Iris pigment epithelial cell (primary cell): ENCODE measurements at regions not wholly inside any gene's neighbourhood (a gene's known extent, or its start where the extent isn't known, plus 50 kb on each side); places are given as distances from the start of the nearest gene placed in this dataset.

Source experiments
- DNase-seq: peaks from one replicate; pipeline ENCODE4 v3.0.0-alpha.2; 2011; ENCODE audit warnings: low read depth

DNA sequence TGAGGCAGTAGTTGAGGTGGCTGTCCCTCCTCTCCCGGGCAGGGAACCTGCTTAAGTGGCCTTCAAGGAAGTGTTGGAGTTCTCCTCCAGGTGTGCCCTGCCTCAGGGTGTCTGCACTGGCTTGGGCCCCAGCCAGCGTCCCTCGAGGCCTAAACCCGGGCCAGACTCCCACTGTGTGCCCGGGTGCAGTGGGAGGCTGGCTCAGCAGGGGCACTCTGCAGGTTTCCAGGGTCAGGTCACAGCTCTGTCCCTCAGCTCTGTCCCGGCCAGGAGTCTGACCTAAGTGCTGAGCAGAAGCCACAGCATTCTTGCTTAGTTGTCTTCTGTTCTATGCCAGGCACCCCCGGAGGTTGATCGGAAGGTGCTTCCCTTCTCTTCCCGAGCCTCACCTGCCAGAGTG is 69.0 kb upstream of the OTOS start:
- DNase-seq, result no peak

DNA sequence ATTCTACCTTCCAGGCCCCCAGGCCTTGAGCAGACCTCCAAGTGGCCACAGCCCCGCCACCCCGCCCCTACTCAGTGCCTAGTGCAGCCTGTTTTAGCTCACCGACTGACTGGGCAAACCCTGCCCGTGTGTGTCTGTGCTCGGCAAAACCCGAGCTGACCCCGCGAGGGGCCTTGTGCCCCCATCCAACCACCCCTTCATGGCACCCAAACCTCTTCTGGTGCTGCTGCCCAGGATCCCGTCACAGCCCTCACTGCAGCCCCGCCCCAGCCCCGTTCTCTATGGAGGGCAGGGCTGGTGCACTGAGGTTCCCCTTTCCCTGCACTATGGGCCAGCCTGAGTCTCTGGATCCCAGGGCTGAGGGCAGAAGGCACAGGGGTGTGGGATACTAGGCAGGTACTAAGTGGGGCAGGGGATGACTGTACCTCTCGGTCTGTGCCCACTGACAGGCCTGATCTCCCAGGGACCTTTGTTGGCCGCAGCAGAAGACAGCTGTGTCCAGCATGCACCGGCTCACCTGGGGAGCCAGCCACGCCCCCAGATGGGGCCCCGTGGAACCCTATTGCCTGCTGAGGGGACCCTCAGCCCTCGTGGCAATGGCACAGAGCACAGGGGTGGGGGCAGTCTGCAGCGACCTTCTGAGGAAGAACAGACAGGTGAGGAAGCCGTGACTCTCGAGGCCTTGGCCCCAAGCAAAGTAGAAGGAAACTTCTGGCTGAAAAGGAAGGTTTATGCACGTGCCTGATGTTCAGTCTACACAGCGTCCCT is 69.9 kb upstream of the OTOS start:
- DNase-seq, result no peak

DNA sequence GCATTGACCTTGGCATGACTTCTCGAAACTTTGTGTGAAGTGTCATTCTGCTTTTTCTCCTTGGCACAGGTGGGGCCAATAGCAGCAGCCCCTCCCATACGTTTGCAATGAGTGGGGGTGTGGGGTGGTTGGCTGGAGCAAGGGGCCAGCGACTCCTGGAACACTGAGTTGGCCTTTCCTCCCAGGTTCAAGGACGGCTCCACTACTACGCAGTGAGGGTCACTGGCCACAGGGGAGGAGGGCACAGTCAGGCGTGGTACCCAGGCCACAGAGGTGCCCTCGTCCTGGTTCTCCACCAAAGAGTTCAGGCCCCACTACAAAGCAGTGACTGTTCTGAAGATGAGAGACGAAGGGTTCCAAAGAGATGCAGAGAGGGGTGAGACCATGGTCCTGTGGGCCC is 70.6 kb upstream of the OTOS start:
- no peak for DNase-seq

DNA sequence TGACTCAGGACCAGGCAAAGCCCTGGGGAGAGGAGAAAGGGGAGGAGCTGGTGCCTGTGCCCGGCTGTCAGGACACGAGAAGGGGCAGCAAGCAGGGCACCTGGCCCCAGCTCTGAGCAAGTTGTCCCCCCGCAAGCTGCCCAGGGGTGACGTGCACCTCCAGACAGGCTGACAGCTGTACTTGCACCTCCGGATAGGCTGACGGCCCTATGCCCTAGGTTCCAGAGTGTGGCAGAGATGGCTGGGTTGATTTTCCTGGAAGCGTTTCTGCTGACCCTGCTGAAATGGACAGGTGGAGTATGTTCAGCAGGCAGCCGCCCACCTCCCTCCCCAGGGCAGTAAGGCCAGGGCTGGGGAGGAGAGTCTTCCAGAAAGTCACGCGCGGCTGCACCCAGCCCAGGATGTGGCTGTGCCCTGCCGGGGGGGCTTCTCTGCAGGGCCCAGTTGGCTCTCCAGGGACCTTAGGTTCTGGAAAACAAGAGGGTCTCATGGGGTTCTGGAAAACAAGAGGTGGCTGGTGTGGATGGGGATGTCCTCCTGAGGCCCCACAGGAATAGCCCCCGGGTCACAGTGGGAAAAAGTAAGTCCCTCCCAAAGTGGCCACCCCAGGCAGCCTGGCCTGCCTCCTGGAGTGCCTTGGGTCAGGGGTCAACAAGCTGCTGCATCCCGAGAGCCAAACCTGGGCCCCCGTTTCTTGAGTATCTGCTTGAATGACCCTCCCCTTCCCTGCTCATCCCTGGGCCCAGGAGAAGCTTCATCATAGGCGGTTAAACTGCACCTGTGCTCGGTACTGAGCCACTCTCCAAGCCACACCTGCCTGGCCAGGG is 71.4 kb upstream of the OTOS start:
- no peak for DNase-seq

DNA sequence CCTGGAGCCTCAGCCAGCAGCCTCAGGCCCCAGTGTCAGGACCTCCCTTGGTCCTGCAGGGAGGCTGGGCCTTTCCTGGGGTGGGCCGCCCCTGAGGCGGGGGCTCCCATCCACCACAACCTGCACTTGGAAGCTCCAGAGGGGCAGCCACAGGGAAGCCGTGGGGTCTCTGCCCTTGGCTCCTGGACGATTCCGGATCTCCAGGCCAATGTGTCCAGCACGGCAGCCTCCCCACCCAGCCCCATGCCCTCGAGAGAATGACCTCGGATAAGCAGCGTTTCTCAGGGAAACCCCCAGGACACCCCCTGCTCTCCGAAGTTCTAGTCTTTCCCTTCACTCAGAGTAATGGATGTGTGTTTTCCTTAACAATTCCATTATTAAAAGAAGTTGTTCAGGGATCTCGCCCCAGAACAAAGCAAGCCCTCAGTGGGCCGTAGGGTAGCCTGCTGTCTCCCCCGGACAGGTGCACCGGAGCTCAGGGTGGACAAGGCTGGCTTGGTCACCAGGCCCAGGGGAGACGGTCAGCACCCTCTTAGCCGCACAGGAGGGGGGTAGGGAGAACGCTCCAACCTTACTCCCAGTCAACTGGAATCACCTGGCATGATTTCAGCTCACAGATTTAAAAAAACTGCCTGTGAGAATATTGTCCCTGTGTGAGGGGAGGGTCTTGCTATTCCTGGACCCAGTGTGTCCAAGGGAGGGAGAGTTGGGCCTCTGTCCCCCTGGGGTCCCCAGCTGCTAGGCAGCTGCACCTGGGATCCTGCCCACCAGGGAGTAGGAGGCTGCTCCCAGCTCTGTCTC is 72.2 kb upstream of the OTOS start:
- DNase-seq, result no peak

DNA sequence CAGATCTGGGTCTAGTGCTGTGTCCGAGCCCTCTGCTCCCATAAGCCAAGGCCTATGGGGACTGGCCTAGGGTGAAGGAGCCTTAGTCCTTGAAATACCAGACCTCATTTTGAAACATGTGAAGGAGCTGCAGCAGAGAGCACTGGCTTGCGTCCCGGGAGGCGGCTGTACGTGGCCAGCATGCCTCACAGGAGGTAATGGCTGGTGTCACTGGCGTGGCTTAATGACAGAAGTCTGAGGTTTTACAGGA is 72.7 kb upstream of the OTOS start:
- DNase-seq, result no peak

DNA sequence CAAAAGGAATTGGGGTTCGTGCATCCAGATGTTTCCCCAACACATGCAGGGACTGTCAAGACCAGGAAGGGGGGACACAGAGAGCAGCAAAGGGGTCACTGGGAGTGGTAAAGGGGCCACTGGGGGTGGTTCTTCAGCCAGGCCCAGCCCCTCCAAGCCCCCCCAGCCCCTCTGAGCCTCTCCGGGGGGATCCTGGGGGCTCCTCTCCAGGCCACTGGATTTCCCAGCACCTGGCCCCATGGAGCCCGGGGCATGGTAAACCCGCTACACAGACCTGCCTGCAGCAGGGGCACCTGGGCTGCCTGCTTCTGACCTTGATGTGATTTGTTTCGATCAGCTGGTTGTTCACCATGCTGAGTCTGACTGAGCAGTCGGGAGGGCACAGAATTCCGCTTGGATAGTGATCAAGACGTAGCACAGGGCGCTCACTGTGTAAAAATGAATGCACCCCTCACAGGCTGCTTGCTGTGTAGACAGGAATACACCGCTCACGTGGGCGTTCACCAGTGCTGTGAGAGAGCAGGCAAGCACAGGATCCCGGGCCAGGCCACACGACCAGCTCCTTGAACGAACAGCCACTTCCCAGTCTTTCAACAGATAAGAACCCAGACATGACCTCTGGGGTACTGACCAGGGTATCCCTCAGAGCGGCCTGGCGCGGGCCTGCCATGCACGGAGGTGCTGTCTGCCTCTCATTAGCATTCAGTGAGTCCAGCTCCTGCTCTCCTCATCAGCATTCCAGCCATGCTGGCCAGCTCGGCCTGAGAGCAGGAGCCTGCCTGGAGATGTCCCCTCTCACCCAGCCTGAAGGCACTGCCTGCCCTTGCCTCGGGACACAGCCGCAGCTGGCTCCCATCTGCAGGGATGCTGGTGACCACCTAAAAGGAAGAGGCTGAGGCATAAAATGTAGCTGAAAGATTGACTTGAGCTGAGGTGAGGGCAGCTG is 73.3 kb upstream of the OTOS start:
- DNase-seq, result no peak

DNA sequence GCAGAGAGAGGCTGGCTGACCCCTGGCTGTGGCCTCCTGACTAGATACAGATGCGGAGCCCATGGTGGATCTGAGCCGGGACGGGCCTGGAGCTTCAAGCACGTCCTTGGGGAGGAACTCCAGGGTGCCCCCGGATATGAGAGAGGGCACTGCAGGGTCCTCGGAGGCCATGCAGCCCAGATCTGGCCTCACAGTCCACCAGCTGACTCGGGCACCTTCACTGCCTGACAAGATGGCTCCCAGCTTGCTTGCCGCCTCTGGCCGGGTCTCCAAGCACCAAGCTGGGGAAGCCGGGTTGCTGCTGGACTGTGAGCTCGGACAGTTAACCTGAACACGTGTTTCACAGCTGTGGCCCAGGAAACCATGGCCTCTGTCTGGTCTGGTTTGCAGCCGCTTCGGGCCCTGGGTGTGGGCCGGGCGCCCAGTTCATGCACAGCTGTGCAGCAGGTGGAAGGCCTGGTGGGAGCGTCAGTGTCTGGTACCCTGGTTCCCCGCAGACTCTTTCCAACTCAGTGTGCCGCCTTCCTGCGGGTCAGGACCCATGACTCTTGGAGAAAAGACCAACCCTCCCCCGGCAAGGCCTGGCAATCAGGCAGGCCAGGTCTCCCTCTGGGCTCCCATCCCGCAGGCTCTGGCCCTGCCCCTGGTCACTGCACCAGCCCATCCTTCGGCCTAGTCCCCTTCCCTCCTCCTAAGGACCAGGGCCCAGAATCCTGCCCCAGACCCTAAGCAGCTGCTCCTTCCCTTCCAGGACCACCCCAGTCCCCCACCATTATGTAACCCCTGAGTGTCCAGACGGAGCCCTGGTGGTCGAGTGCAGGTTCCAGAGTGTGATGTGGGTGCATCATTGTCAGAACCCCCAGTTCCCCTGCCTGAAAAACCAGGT is 74.6 kb upstream of the OTOS start:
- DNase-seq, result no peak

DNA sequence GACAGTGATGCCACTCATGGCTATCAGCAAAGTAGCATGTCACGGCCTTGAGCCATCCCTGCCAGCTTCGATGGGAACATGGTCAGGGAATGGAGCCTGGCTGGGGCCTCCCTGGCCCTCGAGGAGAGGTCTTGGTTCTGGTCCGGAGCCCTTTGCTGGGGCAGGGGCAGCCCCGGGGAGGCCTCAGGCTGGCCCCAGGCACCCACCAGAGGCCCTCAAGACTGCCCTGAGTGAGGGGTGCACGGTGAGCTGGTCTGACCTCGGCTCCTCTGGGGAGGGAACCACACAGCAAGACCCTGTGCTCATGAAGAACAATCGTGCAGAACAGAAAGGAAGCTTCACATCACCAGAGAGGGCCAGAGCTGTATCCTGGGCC is 75.2 kb upstream of the OTOS start:
- DNase-seq, result no peak

DNA sequence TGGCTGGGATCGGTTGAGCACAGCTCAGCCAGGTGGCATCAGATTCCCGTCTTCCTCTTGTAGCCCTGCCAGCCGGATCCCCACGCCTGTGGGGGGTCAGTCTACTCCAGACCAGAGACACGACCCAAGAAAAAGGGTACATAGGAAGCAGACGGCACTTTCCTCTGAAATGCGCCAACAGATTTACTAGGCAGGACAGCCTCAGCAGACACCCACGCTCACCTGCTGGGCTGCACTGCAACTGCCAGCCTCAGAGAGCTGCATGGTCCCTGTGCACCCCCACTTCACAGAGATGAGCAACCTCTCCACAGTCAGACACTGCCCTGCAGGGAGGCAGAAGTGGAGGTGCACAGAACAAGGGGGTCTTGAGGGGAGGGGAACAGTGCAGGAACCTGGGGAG is 75.7 kb upstream of the OTOS start:
- DNase-seq, result no peak

DNA sequence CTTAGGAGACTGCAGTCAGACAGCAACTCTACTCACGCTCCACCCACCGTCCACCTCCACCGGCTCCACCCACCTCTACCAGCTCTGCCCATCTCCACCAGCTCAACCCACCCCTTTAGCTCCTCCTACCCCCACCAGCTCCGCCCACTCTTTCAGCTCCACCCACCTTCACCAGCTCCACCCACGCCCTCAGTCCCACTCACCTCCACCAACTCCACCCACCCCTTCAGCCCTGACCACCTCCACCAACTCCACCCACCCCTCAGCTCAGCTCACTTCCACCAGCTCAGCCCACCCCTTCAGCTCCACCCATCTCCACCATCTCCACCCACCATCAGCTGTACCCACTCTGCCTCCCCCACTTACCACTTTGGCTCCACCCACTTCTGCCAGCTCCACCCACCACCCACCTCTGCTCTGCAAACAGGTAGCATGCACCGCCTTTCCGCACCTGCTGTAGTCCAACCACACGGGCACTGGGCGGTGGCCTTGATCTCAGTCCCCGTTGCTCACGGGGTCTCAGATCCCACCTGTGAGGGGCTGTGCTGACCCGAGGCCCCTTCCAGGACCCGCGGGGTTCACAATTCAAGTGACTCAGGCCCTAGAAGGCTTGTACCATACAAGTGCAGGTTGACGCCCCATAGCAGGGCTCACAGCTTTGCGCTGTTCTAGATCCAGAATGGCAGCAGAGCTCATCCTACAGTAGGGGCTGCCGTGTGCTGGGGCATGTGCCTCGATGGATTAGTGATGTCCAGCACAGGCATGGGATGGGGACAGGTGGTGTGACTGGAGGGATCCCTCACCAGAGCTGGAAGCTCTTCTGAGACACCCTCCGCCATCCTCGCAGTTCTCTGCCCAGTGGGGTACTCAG is 77.2 kb upstream of the OTOS start:
- DNase-seq, result no peak

DNA sequence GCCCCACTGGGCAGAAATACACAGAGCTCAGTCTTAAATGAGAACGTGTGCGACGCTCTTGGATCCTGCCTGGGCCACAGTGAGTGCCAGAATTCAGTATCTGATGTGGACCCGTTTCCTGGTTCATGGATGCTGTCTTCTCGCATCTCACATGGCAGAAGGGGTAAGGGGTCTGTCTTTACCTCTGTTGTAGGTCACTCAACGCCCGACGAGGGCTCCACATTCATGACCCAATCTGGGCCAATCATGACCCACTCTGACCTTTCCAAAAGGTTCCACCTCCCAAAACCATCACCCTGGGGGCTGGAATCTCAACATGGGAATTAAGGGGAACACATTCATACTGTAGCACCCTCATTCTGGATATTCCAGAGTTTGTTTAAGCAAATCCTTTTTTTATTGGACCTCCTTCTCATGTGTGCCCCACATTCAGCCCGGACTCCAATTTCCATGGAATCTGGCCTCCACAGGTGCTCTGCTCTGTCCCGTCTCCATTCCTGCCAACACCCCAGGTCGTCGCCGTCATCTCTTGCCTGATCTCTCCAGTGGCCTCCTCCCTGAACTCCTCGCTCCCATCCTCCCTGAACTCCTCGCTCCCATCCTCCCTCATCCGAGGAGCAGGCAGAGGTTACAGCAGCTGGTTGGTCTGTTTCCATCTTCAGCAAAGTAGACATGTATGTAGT is 78.9 kb upstream of the OTOS start:
- DNase-seq, result no peak

DNA sequence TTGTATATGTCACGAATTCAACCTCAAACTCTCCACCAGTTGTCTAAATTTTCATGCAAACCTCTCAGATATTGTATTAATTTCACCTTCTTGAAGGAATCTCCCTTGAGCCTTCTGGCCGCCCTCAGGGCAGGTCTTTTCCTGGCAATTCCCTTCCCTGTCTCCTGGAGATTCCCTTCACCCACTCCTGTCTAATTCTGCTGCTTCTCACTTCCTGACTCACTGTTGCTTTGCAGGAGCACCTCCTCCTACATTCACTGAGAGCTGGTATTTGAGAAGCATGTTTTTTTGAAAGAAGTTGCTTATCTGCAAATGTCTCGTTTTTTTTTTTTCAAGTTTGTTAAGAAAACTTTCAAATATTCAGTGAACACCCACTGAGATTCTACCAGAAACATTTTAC is 79.9 kb upstream of the OTOS start:
- DNase-seq, result peak; percentile 72

DNA sequence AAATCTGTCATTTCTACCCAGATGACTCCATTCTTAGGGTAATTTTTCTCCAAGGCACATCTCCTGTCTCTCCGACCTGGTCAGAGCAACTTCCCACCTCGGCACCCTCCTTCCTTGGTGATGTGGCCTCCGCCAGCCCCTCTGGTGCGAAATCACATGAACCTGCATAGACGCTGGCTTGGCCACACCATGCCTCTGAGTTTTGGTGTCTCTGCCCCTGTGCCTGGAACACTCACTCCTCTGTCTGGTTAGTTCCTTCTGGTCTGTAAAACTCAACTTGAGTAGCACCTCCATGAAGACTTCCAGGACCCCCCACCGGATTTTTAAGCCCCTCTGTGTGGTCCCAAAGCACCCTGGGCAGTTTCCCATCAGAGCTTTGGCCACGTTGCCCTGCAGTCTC is 83.2 kb upstream of the OTOS start:
- DNase-seq, result no peak

DNA sequence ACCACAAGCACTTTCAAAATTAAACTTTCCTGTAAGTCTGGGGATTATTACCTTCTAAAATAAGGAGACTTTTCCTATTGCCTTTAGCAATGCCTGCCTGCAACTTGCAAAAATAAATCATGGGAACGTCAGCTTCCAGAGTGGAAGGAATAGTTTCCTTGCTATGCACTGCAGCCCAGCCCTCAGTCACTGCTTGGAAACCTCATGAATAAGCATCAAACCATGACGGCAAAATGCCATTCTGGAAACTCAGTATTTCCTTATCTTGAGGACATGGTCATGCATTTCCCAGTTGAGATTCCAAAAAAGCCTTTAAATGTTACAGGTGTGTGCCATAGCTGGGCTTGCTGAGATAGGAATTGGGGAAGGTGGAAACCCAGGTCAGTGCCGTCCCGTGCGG is 84.2 kb upstream of the OTOS start:
- DNase-seq, result peak; percentile 39

DNA sequence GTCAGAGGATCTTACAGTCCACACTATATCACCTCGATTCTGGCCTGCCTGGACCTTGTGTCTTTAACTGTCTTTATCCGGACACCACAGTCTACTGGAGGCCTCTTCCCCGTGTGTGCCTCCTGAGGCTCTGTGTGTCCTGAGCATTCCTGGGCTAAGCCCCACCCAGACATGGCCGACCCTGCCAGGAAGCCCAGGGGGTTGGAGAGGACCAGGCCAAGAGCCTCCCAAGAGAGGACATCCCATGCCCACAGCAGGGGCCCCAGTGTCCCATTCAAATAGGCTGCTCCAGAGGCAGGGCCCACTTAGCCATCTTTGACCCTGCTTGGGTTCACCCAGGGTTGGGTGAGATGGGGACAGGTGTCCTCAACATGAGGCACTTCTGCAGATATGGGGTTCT is 84.7 kb upstream of the OTOS start:
- DNase-seq, result no peak

DNA sequence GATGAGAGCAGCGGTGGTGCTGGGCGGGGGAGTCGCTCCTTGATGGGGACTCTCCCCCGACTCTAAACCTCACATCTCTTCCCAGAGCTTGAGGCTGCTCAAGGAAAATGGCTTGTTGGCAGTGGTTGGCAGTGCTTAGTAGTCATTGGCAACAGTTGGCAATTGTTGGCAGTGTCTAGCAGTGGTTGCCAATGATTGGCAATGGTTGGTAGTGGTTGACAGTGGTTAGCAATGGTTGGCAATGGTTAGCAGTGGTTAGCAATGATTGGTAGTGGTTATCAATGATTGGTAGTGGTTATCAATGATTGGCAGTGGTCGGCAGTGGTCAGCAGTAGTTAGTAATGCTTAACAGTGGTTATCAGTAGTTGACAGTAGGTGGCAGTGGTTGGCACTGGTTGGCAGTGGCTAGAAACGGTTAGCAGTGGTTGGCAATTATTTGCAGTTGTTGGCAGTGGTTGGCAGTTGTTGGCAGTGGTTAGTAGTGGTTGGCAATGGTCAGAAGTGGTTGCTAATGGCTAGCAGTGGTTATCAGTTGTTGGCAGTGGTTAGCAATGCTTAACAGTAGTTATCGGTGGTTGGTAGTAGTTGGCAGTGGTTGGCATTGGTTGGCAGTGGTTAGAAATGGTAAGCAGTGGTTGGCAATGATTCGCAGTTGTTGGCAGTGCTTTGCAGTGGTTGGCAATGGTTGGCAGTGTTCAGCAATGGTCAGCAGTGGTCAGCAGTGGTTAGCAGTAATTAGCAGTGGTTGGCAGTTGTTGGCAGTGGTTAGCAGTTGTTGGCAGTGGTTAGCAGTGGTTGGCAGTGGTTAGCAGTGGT is 85.4 kb upstream of the OTOS start:
- no peak for DNase-seq

DNA sequence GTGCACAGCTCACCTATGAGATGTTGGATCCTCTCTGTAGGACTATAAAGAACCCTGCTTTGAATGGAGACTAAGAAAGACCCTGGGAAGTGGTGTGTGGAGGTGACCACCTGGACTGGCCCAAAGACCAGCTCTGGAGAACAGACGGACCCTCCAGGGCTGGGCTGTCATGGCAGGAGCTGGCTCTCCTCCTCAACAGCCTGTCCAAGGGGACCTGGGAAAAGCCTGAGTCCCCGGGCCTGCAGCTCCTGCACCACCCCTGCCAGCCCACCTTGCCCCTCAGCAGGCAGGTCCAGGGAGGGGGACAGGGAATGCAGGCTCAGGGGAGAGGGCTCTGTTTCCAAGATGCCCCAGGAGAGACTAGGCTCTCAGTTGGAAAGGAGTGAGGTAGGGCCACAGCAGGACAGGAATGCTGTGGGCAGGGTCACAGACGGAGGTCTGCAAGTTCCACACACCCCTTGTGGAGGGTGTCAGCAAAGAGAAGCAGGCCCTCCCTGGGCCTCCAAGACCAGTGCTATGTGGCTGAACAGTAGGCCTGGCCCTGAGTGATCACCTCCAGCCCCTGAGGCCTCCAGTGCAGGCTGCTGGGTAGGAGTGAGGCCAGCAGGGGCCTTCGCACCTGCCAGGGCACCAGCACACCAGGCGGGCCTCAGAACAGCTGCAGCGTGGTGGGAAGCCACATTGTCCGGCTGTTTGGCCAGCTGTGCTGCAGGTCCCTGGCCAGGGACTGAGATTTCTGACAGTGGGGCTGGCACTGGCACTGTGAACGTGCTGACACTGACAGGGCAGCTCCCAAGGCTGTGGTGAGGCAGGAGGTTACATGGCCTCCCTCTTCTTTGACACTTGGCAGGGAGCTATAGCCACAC is 86.4 kb upstream of the OTOS start:
- no peak for DNase-seq
